Panc1 (cell line): ENCODE measurements at regions not wholly inside any gene's neighbourhood (a gene's known extent, or its start where the extent isn't known, plus 50 kb on each side); places are given as distances from the start of the nearest gene placed in this dataset.

Source experiments
- CTCF ChIP-seq: fragments of 450-650 bp; IDR thresholded peaks from 2 replicates; pipeline ENCODE4 v1.5.1; 2017; ENCODE audit warnings: mild to moderate bottlenecking
- POLR2AphosphoS5 ChIP-seq: IDR thresholded peaks from 2 replicates; pipeline ENCODE4 v1.6.1; 2012; ENCODE audit warnings: mild to moderate bottlenecking, low read depth, low read length, moderate library complexity
- SIN3A ChIP-seq: IDR thresholded peaks from 2 replicates; pipeline ENCODE4 v1.6.1; 2012; ENCODE audit warnings: low read depth, mild to moderate bottlenecking, low read length, moderate library complexity, borderline replicate concordance; ENCODE audit not compliant: insufficient read depth

- no peak for TF ChIP-seq CTCF
- TF ChIP-seq POLR2AphosphoS5, result no peak
- TF ChIP-seq SIN3A, result no peak
Measured at GRCh38 chr13:47004027-47004426, 107.2 kb upstream of the HTR2A start.
